Fibroblast of pulmonary artery (primary cell): ENCODE measurements at regions not wholly inside any gene's neighbourhood (a gene's known extent, or its start where the extent isn't known, plus 50 kb on each side); places are given as distances from the start of the nearest gene placed in this dataset.
"Not testable (repeated sequence)": the region's sequence is repeated elsewhere in the genome, so short reads cannot be mapped to it uniquely, and the experiment has no call there.

Experiments
- DNase-seq: peaks from one replicate; pipeline ENCODE4 v3.0.0-alpha.2; 2010; ENCODE audit warnings: low read depth
- H3K4me3 ChIP-seq: replicated peaks from 2 replicates; pipeline ENCODE4 v1.5.1; 2011; ENCODE audit warnings: low read depth, mild to moderate bottlenecking, control low read depth, low read length, moderate library complexity
- TF ChIP-seq, protein P1 (sequence below): IDR thresholded peaks from 2 replicates; pipeline ENCODE4 v1.5.1; 2011; ENCODE audit warnings: mild to moderate bottlenecking, control low read depth, low read length, inconsistent platforms; ENCODE audit errors: missing control alignments

DNA sequence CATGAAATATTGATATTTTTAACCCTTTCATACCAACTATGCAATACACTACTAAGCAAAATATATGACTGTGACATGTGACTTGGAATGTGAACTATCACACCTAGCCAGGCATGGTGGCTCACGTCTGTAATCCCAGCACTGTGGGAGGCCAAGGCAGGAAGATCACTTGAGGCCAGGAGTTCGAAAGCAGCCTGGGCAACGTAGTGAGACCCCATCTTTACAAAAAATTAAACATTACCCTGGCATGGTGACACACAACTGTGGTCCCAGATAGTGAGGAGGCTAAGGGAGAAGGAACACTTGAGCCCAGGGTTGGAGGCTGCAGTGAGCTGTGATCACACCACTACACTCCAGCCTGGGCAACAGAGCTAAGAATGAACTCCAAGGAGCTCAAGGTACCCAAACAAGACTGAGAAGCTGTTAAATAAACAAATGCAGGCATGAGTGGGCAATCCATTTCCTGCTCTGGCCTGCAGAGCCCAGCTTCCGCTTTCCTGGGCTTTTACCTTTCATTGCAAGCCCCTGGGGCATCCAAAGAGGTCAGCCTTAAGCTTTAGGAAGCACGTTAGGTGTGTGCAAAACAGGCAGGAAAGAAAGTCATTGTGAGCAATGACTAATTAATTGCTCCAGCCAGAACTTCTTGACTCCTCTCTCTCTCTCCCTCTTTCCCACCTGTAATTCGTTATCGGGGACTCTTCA is 162.1 kb upstream of the FOXK1 start:
- TF ChIP-seq, protein P1, sequence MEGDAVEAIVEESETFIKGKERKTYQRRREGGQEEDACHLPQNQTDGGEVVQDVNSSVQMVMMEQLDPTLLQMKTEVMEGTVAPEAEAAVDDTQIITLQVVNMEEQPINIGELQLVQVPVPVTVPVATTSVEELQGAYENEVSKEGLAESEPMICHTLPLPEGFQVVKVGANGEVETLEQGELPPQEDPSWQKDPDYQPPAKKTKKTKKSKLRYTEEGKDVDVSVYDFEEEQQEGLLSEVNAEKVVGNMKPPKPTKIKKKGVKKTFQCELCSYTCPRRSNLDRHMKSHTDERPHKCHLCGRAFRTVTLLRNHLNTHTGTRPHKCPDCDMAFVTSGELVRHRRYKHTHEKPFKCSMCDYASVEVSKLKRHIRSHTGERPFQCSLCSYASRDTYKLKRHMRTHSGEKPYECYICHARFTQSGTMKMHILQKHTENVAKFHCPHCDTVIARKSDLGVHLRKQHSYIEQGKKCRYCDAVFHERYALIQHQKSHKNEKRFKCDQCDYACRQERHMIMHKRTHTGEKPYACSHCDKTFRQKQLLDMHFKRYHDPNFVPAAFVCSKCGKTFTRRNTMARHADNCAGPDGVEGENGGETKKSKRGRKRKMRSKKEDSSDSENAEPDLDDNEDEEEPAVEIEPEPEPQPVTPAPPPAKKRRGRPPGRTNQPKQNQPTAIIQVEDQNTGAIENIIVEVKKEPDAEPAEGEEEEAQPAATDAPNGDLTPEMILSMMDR, result no peak
- no peak for DNase-seq
- no peak overlapping the region for H3K4me3 ChIP-seq

DNA sequence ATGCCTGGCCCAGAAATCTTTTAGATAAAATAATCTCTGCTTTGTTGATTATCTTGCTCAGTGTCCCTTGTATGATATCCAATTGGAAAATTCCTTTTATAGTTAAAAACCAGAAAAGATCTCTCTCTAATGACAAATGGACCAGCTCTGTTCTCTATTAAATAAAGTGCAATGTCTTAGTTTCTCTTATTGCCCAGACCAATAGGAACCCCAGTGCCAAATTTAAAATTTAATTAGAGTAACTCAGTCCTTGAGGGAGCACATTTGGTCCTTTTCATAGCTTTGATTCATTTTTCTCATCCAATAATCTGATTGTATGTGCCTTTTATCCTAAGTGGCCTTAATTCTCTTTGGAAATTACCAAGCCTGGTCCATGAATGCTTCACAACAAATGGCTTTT is 158.9 kb upstream of the FOXK1 start:
- no peak overlapping the region for H3K4me3 ChIP-seq
- TF ChIP-seq, protein P1, result no peak
- no peak for DNase-seq

DNA sequence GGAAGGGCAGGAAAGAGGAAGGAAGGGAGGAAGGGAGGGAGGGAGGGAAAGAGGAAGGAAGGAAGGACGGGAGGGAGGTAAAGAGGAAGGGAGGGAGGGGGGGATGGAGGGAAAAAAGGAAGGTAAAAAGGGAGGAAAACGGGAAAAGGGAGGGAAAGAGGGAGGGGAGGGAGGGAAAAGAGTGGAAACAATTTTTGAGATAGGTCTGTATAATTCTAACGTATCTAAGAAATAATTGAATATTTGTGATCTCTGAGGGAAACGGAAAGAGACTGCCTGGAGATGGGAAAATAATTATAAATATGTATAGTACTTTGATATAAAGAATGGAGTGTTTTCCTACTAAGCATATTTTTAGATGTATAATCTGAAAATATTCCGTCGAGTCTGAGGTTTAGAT is 158.2 kb upstream of the FOXK1 start:
- DNase-seq, result no peak
- no peak overlapping the region for H3K4me3 ChIP-seq
- TF ChIP-seq, protein P1, result no peak

DNA sequence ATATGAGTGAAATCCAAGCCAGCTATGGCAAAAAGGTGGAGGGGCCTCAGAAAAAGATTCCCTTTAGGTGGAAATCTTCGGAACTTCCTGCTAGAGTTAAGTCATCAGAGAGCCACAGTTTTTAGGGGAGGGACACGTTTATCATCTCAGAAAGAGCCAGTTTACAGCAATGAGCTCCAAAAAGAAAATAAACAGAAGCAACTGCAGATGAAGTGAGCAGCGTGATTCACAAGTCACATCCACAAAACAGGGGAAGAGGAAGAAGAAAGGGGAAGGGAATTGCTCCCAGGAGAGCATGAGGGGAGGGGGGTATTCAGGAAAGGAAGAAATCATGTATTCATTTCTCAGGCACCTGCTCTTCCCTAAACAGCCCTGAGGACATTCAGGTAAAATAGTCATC is 156.2 kb upstream of the FOXK1 start:
- no peak overlapping the region for H3K4me3 ChIP-seq
- TF ChIP-seq, protein P1, result no peak
- no peak for DNase-seq

DNA sequence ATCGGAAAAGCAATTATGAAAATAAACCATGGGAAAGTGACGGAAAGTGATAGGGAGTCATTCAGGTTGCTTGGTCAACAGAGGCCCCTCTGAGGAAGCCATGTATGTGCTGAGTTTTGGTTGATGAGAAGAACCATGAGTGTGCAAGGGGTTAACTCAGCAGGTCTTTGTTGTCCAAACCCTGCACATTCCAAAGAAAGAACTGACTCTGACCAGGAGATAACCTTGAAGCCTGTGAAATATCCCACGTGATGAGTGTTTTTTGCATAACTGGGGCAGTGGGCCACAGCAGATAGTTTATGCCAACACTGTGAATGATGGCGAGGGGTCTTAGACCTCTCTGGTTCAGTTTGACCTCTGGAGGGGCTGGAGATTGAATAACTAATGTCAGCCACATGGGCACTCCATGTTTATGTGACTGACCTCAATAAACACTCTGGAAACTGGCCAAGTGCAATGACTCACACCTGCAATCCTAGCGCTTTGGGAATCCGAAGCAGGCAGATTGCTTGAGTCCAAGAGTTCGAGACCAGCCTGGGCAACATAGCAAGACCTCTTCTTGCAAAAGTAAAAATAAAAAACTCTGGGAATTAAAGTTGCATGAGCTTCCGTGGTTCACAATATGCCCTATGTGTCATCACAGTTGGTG is 154.0 kb upstream of the FOXK1 start:
- H3K4me3 ChIP-seq, result no peak overlapping the region
- no peak for DNase-seq
- TF ChIP-seq, protein P1, result no peak

DNA sequence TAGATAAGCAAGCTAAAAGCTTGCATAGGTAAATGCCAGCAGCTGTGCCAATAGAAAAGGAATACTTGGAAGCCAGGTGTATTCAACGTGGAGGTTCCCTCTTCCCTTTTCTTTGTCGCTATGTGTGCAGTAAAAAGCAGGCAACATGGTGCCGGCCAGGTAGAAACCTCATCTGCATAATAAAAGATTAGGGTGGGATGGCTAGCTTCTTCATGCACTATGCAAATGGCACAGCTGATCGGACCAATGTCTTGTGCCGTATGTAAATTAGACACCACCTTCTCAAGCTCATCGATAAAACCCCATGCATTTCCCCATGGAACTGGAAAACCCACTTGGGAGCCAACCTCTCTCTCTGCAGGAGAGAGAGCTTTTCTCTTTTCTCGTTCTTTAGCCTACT is 150.9 kb upstream of the FOXK1 start:
- no peak overlapping the region for H3K4me3 ChIP-seq
- no peak for DNase-seq
- TF ChIP-seq, protein P1, result no peak

DNA sequence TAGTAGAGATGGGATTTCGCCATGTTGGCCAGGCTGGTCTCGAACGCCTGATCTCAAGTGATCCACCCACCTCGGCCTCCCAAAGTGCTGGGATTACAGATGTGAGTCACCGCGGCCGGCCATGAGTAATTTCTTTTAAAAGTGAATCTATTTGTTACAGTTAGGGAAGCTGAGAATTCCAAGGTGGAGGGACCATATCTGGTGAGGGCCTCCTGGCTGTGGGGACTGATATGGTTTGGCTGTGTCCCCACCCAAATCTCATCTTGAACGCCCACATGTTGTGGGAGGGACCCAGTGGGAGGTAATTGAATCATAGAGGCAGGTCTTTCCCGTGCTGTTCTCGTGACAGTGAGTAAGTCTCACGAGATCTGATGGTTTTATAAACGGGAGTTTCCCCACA is 148.8 kb upstream of the FOXK1 start:
- not testable (repeated sequence) for DNase-seq, H3K4me3 ChIP-seq
